ENCODE measurements at regions not wholly inside any gene's neighbourhood (a gene's known extent, or its start where the extent isn't known, plus 50 kb on each side); places are given as distances from the start of the nearest gene placed in this dataset.
"Not testable (repeated sequence)": the region's sequence is repeated elsewhere in the genome, so short reads cannot be mapped to it uniquely, and the experiment has no call there.

GRCh38 chr20:52034581-52034980 is 157.0 kb downstream of the ZFP64 start:
- Histone ChIP-seq H3K4me3 (no peak overlapping the region), H3K9me3 (no peaks in the 10 kb centered on the region), H3K4me1 (peaks cover 0 to 10% (median 2%) of the 10 kb centered on the region in 4 donors), H3K27ac (no peak overlapping the region), H3K36me3 (no peaks in the 10 kb centered on the region), H3K27me3 (no peaks in the 10 kb centered on the region)
- DNase-seq (ENCODE audit: low spot score in 2 of 2): no peak
- TF ChIP-seq POLR2A (IDR thresholded peaks at IDR 0.05) (no peak), CTCF (IDR thresholded peaks at IDR 0.05) (no peak), EP300 (IDR thresholded peaks at IDR 0.05) (no peak)
- WGBS, 2 donors: 97 to 98% methylated on average over 9 of the region's 9 CpGs

GRCh38 chr20:52033313-52033712 is 158.3 kb downstream of the ZFP64 start:
- H3K4me3 ChIP-seq: no peak overlapping the region
- no peak overlapping the region for H3K27ac ChIP-seq
- TF ChIP-seq CTCF (IDR thresholded peaks at IDR 0.05): no peak
- H3K36me3 ChIP-seq: no peaks in the 10 kb centered on the region
- H3K27me3 ChIP-seq: no peaks in the 10 kb centered on the region
- no peak for DNase-seq (ENCODE audit: low spot score in 2 of 2)
- H3K9me3 ChIP-seq: no peaks in the 10 kb centered on the region
- peaks cover 0 to 10% (median 2%) of the 10 kb centered on the region in 4 donors for H3K4me1 ChIP-seq
- WGBS, 2 donors: 95% methylated on average over 5 of the region's 5 CpGs

- H3K4me1 ChIP-seq; H3K27ac ChIP-seq; H3K4me3 ChIP-seq; H3K36me3 ChIP-seq; H3K27me3 ChIP-seq; DNase-seq (ENCODE audit: low spot score in 2 of 2); H3K9me3 ChIP-seq: not testable (repeated sequence)
- 93 to 97% methylated on average over 7 of the region's 7 CpGs for WGBS, 2 donors
Observed at GRCh38 chr20:52032304-52032683, 159.3 kb downstream of the ZFP64 start.

- H3K36me3 ChIP-seq: no peaks in the 10 kb centered on the region
- WGBS, 2 donors: 10 to 14% methylated on average over 14 of the region's 14 CpGs
- DNase-seq (ENCODE audit: low spot score in 2 of 2): no peak
- H3K27ac ChIP-seq: peak overlapping the region in 1 of 4 donors; percentile 18
- H3K4me1 ChIP-seq: peaks cover 0 to 10% (median 2%) of the 10 kb centered on the region in 4 donors
- H3K9me3 ChIP-seq: no peaks in the 10 kb centered on the region
- no peaks in the 10 kb centered on the region for H3K27me3 ChIP-seq
- TF ChIP-seq EP300 (IDR thresholded peaks at IDR 0.05) (no peak), POLR2A (IDR thresholded peaks at IDR 0.05) (no peak), CTCF (IDR thresholded peaks at IDR 0.05) (no peak)
- no peak overlapping the region for H3K4me3 ChIP-seq
Observed at GRCh38 chr20:52031563-52032303, 159.8 kb downstream of the ZFP64 start.

GRCh38 chr20:52031206-52031562 is 160.4 kb downstream of the ZFP64 start:
- TF ChIP-seq EP300 (IDR thresholded peaks at IDR 0.05) (no peak), CTCF (IDR thresholded peaks at IDR 0.05) (no peak), POLR2A (IDR thresholded peaks at IDR 0.05) (no peak)
- 52 to 74% methylated on average over 2 of the region's 2 CpGs for whole genome bisulfite sequencing, 2 donors
- Histone ChIP-seq H3K9me3 (no peaks in the 10 kb centered on the region), H3K36me3 (no peaks in the 10 kb centered on the region), H3K4me3 (no peak overlapping the region), H3K27me3 (no peaks in the 10 kb centered on the region), H3K4me1 (peaks cover 0 to 10% (median 2%) of the 10 kb centered on the region in 4 donors), H3K27ac (no peak overlapping the region)
- no peak for DNase-seq (ENCODE audit: low spot score in 2 of 2)

GRCh38 chr20:52029129-52029528 is 162.4 kb downstream of the ZFP64 start:
- H3K9me3 ChIP-seq; H3K27me3 ChIP-seq; H3K36me3 ChIP-seq; DNase-seq (ENCODE audit: low spot score in 2 of 2); H3K4me3 ChIP-seq; H3K4me1 ChIP-seq; H3K27ac ChIP-seq: not testable (repeated sequence)
- whole genome bisulfite sequencing, 2 donors: 96 to 97% methylated on average over 2 of the region's 2 CpGs

Measured in tibial nerve (tissue), 4 donors.